A549 (cell line): ENCODE measurements at regions not wholly inside any gene's neighbourhood (a gene's known extent, or its start where the extent isn't known, plus 50 kb on each side); places are given as distances from the start of the nearest gene placed in this dataset.

Source experiments
- BHLHE40 ChIP-seq: IDR thresholded peaks from 2 replicates; pipeline ENCODE4 v1.6.1; 2012; ENCODE audit warnings: low read depth, low read length, inconsistent platforms
- ESRRA ChIP-seq: fragments of 150-350 bp; IDR thresholded peaks from 2 replicates; pipeline ENCODE4 v1.6.1; 2014; ENCODE audit warnings: mild to moderate bottlenecking, low read length, borderline replicate concordance
- HOXB13 ChIP-seq: fragments of 250-450 bp; sonication (Bioruptor Pico); IDR thresholded peaks from 2 replicates; pipeline ENCODE4 v1.5.0; 2020; ENCODE audit warnings: low read depth, mild to moderate bottlenecking, moderate library complexity
- NR3C1 ChIP-seq: fragments of >200 bp; sonication (Bioruptor Twin); formaldehyde crosslinking; IDR thresholded peaks from 3 replicates; pipeline ENCODE4 v1.6.1; 2017
- RAD21 ChIP-seq, 2 experiments: fragments of >200 bp in 1 of 2; sonication (Bioruptor Twin) in 1 of 2; formaldehyde crosslinking in 1 of 2; IDR thresholded peaks in 1 of 2; conservative IDR thresholded peaks in 1 of 2; 2 replicates in 1 of 2; 3 replicates in 1 of 2; pipeline ENCODE4 v1.6.1; 2012 to 2018; ENCODE audit warnings: inconsistent platforms in 1 of 2
- RFX5 ChIP-seq: fragments of 450-650 bp; IDR thresholded peaks from 2 replicates; pipeline ENCODE4 v1.7.1; 2014; ENCODE audit warnings: antibody characterized with exemption, mild to moderate bottlenecking, moderate library complexity
- SMC3 ChIP-seq: fragments of >200 bp; sonication (Bioruptor Twin); formaldehyde crosslinking; IDR thresholded peaks from 3 replicates; pipeline ENCODE4 v1.6.1; 2018; ENCODE audit warnings: inconsistent platforms
- TF ChIP-seq, protein P1 (sequence below): fragments of >200 bp; sonication (Bioruptor Twin); formaldehyde crosslinking; IDR thresholded peaks from 3 replicates; pipeline ENCODE4 v1.5.1; 2016

DNA sequence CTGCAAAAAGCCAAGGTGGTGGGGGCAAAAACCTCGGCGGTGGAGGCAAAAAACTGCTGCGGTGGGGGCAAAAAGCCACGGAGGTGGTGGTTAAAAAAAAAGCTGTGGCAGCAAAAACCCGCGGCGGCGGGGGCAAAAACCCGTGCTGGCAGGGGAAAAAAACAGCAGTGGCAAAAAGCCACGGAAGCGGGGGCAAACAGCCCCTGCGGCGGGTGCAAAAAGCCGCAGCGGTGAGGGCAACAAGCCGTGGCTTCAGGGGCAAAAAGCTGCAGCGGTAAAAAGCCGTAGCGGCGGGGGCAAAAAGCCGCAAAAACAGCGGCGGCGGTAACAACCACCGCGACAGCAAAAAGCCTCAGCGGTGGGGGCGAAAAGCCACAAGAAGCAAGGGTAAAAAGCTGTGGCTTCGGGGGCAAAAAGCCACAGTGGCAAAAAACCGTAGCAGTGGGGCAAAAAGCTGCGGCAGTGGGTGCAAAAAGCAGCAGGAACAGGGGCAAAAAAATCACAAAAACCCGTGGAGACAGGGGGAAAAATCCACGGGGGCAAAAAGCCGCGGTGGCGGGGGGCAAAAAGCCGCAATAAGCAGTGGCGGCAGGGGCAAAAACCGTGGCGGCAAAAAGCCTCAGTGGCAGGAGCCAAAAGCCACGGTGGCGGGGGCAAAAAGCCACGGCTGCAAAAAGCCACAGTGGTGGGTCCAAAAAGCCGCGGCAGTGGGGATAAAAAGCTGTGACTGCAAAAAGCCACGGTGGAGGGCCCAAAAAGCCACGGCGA is 193.7 kb downstream of the SHCBP1 start:
- no peak for TF ChIP-seq BHLHE40
- TF ChIP-seq, protein P1, sequence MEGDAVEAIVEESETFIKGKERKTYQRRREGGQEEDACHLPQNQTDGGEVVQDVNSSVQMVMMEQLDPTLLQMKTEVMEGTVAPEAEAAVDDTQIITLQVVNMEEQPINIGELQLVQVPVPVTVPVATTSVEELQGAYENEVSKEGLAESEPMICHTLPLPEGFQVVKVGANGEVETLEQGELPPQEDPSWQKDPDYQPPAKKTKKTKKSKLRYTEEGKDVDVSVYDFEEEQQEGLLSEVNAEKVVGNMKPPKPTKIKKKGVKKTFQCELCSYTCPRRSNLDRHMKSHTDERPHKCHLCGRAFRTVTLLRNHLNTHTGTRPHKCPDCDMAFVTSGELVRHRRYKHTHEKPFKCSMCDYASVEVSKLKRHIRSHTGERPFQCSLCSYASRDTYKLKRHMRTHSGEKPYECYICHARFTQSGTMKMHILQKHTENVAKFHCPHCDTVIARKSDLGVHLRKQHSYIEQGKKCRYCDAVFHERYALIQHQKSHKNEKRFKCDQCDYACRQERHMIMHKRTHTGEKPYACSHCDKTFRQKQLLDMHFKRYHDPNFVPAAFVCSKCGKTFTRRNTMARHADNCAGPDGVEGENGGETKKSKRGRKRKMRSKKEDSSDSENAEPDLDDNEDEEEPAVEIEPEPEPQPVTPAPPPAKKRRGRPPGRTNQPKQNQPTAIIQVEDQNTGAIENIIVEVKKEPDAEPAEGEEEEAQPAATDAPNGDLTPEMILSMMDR, result no peak
- no peak for TF ChIP-seq ESRRA
- TF ChIP-seq RFX5, result no peak
- no peak for TF ChIP-seq NR3C1
- no peak for TF ChIP-seq SMC3
- TF ChIP-seq HOXB13, result no peak
- TF ChIP-seq RAD21 (conservative IDR thresholded peaks at IDR 0.05 in 1 of 2, IDR thresholded peaks at IDR 0.05 in 1 of 2), result no peak
